ENCODE measurements at regions not wholly inside any gene's neighbourhood (a gene's known extent, or its start where the extent isn't known, plus 50 kb on each side); places are given as distances from the start of the nearest gene placed in this dataset.

GRCh38 chr11:106292526-106292925 is 215.1 kb downstream of the AASDHPPT start:
- TF ChIP-seq, protein P1, sequence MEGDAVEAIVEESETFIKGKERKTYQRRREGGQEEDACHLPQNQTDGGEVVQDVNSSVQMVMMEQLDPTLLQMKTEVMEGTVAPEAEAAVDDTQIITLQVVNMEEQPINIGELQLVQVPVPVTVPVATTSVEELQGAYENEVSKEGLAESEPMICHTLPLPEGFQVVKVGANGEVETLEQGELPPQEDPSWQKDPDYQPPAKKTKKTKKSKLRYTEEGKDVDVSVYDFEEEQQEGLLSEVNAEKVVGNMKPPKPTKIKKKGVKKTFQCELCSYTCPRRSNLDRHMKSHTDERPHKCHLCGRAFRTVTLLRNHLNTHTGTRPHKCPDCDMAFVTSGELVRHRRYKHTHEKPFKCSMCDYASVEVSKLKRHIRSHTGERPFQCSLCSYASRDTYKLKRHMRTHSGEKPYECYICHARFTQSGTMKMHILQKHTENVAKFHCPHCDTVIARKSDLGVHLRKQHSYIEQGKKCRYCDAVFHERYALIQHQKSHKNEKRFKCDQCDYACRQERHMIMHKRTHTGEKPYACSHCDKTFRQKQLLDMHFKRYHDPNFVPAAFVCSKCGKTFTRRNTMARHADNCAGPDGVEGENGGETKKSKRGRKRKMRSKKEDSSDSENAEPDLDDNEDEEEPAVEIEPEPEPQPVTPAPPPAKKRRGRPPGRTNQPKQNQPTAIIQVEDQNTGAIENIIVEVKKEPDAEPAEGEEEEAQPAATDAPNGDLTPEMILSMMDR (IDR thresholded peaks at IDR 0.05 in 4 of 5, conservative IDR thresholded peaks at IDR 0.05 in 1 of 5) = no peak
- no peak for TF ChIP-seq POLR2A (IDR thresholded peaks at IDR 0.05)
